GM19025 (cell line): ENCODE measurements at regions not wholly inside any gene's neighbourhood (a gene's known extent, or its start where the extent isn't known, plus 50 kb on each side); places are given as distances from the start of the nearest gene placed in this dataset.

Experiments used
- ATAC-seq: cut with Tn5 transposase; IDR thresholded peaks from one replicate; pipeline ENCODE4 v1.9.1; 2021; ENCODE audit warnings: mild to moderate bottlenecking, low read depth, moderate library complexity; ENCODE audit not compliant: unreplicated experiment

- ATAC-seq = no peak
Observed at GRCh38 chr6:106804346-106805335, 169.9 kb downstream of the CD24 start.

DNA sequence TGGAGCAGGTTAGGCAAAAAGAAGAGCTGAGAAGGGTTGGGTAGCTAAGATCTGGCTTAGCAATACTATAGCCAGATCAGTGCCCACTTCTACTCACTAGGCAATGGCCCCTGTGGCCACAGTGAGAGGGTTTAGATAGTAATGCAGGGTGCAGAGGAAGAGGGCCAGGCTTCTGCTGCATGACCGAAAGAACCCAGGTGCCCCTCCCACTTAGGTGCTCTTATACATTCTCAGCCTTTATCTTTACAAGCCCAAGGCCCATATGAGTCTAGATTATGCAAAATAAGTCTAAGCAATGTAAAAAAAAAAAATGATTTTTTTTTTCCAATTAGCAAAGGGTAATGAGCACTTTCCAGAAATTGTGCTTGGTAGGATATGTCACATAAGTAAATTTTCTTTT lies 171.3 kb downstream of the CD24 start:
- ATAC-seq = no peak

- no peak for ATAC-seq
Observed at GRCh38 chr6:106802139-106802538, 172.4 kb downstream of the CD24 start.

GRCh38 chr6:106801256-106801655 lies 171.9 kb downstream of the QRSL1 start:
- no peak for ATAC-seq

DNA sequence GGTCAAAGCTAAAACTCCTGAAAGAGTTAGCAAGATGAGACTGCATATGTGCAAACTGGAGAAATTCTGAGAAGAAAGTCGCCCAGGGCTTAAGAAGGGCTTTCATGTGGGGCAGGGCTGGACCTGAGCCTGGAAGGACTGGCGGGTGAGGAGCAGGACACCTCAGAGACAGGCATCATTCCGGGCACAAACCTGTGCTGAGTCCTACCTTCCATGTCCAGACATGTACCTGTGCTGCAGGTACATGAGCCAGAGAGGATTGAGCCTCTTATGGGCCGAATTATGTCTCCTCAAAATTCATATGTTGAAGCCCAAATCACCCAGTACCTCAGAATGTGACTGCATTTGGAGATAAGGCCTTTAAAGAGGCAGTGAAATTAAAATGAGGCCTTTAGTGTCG lies 171.0 kb downstream of the QRSL1 start:
- no peak for ATAC-seq

GRCh38 chr6:106799031-106799894 lies 169.9 kb downstream of the QRSL1 start:
- peak; percentile 82 for ATAC-seq

DNA sequence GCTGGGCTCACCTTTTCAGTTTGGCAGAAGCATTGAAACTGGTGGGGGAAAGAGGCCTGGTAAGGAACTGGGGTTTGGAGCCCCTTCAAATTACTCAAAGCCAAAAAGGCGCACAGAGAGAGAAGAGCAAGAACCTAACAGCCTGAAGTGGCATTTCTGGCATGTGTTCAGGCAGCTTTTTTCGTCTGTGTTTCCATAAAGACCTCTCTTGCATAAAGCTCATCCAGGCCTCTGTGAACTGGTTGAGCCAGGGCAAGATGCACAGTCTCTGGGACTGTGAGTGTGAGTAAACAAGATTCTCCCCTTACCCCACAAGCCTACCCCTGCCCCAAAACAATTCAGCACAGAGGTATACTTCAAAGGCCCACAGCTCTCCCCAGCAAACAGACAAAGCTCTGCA lies 167.8 kb downstream of the QRSL1 start:
- no peak for ATAC-seq

DNA sequence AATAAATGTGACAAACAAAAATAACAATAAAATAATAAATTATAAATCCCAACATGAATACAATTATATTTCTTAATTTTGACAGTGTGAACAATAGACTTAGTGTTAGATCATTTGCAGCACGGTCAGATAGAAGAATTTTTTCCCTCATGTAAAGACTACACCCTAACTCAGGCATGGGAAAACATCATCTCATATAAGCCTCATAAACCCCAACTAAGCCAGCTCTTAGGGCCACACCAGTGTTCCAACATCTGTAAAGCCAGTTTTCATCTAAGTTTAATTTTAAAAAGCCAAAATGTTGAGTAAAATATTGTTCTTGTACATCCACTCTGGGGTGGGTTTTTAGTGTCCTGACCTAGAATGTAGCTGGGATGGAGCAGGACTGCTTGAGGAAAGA lies 167.4 kb downstream of the QRSL1 start:
- ATAC-seq = no peak

DNA sequence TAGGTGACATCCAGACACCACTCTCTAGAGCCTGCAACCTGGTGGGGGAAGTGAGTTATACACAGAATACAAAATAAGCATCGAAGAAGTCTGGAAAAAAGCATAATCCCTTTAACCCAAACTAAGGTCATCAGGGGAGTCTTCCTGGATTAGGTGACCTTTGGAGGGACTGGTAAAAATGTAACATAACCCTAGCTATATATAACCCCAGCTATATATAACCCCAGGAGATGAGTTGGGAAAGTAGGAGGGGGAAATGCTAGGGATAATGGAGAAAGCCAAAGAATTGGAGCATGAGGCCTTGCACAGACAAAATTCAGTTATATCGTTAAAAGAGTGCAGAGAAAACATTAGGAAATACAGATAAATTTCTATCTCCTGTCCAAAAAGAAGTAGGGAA lies 164.8 kb downstream of the QRSL1 start:
- ATAC-seq = no peak

DNA sequence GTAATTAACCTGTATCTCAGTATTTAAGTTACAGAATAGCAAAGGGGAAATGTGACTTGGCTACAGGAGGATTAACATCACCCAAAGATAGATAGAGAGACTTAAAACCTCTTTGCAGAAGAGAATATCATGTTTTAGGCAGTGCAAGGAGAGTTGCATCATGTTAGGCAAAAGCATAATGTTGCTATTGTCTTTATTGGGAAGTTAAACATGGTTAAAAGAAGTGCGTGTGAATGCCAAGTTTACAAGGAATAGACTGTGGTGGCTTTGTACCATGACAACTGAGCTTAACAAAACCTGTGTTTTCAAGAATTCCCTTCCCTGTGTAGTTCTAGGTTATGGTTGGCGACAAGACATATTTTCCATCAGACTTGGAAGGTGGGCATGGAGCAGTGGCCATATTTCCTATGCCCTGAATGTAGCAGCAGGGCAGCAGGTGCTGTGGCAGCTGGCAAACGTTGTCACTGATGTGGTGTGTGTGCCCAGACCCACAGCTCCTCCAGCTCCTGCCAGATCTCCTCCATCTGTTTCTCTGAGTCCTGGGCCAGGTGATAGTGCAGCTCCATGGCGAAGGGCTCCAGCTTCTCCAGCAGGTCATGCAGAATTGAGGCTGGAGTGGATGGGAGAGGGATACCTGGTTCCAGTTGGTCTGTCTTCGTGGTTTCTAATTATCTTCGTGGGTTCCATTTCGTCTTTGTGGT lies 163.3 kb downstream of the QRSL1 start:
- ATAC-seq = no peak

GRCh38 chr6:106790935-106791334 lies 161.6 kb downstream of the QRSL1 start:
- ATAC-seq = no peak

- no peak for ATAC-seq
Observed at GRCh38 chr6:106790149-106790770, 160.9 kb downstream of the QRSL1 start.

DNA sequence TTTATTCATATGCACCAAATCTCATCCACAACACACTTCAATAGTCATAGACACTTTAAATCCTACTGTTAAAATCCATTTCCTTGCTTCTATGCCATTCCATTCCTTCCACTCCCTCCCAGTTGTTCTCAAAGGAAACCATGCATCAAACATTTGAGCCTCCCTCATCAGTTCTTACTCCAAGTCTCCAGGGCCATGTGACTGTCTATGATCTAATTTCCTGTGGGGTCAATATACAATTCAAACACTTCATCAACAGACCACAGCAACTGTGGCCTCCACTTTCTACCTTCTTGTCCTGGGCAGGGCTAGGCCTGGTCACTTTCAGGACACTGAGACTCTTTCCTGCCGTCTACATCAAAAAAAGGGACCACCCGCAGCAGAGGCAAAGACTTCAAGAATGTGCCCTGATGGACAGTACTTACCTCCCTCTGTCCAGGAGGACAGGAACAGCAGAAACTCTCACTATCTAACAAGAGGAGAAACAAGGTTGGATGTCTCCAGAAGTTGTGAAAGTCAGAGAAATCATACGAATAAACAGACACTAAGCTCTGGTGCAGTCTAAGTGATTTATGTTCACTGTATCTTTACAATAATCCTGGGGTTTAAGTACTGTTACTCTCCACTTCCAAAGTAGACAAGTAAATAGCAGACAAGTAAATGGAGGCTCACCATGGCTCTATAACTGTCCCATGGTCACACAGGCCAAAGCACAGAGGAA lies 160.2 kb downstream of the QRSL1 start:
- ATAC-seq = no peak

DNA sequence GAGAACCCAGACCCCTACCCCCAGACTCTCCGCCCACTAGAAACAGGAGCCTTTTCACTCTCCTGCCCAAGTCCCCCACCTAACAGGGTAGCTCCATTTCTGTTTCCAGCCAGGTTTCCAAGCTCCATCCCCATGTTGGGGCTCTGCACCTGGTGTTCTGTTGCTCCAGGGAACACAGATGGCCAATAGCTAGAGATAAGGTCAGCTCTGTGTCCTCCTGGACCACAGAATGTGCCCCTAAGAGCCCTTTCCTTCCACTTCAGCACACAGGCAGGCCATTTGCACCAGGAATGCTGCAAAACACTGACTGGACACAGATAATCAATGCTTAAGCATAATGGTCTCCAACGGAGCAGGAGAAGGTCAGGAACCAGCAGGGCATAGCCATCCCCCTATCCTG lies 159.4 kb downstream of the QRSL1 start:
- ATAC-seq = no peak

GRCh38 chr6:106787327-106788196 lies 158.2 kb downstream of the QRSL1 start:
- ATAC-seq = no peak

- ATAC-seq = no peak
Observed at GRCh38 chr6:106785298-106785697, 155.9 kb downstream of the QRSL1 start.

DNA sequence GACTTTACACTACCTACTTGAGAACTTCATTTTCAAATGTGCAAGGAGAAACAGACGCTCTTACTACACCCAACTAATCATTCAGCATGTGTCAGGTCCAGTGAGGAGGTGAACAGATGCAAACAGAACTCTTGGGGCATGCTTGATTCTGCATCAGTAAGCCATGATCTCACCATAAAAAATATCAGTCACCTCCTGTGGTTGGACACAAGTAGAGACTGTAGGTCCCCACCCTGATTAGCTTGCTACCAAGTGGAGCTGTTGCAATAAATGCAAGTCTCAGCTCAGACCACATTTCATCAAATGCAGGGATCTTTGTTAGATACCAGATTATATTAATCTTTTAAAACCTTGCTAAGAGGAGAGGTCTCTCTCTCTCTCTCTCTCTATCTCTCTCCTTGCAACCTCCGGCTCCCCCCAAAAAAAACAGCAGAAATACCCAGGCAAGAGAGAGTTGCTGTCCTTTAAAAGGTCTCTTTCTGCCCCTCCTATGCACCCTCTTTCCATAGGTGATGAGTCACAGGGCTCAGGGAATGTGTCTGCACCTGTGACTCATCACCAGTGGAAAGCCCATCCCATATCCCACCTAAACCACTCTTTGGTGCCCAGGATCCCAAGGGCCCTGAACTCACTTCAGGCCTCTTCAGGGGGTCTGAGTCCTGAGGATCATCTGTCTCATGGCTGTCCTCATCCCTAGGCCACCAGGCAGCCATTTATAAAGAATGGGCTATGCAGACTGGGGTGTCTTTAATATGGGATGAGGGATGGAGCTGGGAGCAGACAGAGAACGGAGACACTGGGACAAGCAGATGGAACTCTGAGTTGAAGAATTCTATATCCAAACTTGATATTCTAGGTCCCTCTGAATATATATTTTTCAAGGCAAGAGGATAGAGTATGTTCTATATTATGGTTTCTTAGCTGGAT lies 154.5 kb downstream of the QRSL1 start:
- no peak for ATAC-seq
